HepG2 (cell line): ENCODE measurements at regions not wholly inside any gene's neighbourhood (a gene's known extent, or its start where the extent isn't known, plus 50 kb on each side); places are given as distances from the start of the nearest gene placed in this dataset.

Source experiments
- AGO1 ChIP-seq: fragments of 200-400 bp; formaldehyde crosslinking; IDR thresholded peaks from 2 replicates; pipeline ENCODE4 v1.6.1; 2017; ENCODE audit warnings: mild to moderate bottlenecking, low read depth, low read length, moderate library complexity; ENCODE audit not compliant: poor library complexity, severe bottlenecking
- AGO2 ChIP-seq: fragments of 200-400 bp; formaldehyde crosslinking; optimal IDR thresholded peaks from 2 replicates; pipeline ENCODE3; 2017; ENCODE audit warnings: mild to moderate bottlenecking, low read depth, low read length, moderate library complexity
- ATF7 ChIP-seq, 2 experiments: fragments of 450-650 bp in 1 of 2; sonication (generic) in 1 of 2; formaldehyde crosslinking in 1 of 2; IDR thresholded peaks; 2 replicates each; pipeline versions ENCODE4 v1.4.0 to v1.6.1; 2016 to 2020; ENCODE audit warnings: antibody characterized with exemption in 1 of 2, mild to moderate bottlenecking in 1 of 2, missing genetic modification reagents in 1 of 2
- ETV6 ChIP-seq: sonication (generic); formaldehyde crosslinking; conservative IDR thresholded peaks from 2 replicates; pipeline ENCODE4 v1.4.0; 2020; ENCODE audit warnings: missing genetic modification reagents
- IRF2 ChIP-seq: IDR thresholded peaks from 2 replicates; pipeline ENCODE4 v1.6.1; 2018; ENCODE audit warnings: missing genetic modification reagents, missing compliant biosample characterization
- KLF12 ChIP-seq: sonication (generic); formaldehyde crosslinking; IDR thresholded peaks from 2 replicates; pipeline ENCODE4 v1.4.0; 2020; ENCODE audit warnings: missing genetic modification reagents, borderline replicate concordance
- MTF1 ChIP-seq: sonication (generic); formaldehyde crosslinking; IDR thresholded peaks from 2 replicates; pipeline ENCODE4 v1.5.0; 2020; ENCODE audit warnings: missing genetic modification reagents
- NAIF1 ChIP-seq: sonication (generic); formaldehyde crosslinking; IDR thresholded peaks from 2 replicates; pipeline ENCODE4 v1.5.0; 2020; ENCODE audit warnings: mild to moderate bottlenecking, missing genetic modification reagents, borderline replicate concordance
- NBN ChIP-seq: fragments of 450-650 bp; conservative IDR thresholded peaks from 2 replicates; pipeline ENCODE4 v1.6.1; 2017
- RAD21 ChIP-seq: fragments of 450-650 bp; formaldehyde crosslinking; IDR thresholded peaks from 2 replicates; pipeline ENCODE4 v1.5.0; 2020; ENCODE audit warnings: mild to moderate bottlenecking
- ZC3H4 ChIP-seq: sonication (generic); formaldehyde crosslinking; IDR thresholded peaks from 2 replicates; pipeline ENCODE4 v1.4.0; 2020; ENCODE audit warnings: missing genetic modification reagents, borderline replicate concordance
- ZFYVE20 ChIP-seq: sonication (generic); formaldehyde crosslinking; IDR thresholded peaks from 2 replicates; pipeline ENCODE4 v1.8.0; 2023; ENCODE audit warnings: low read depth, mild to moderate bottlenecking, moderate library complexity, missing genetic modification reagents, borderline replicate concordance
- ZNF17 ChIP-seq: sonication (generic); formaldehyde crosslinking; IDR thresholded peaks from 2 replicates; pipeline ENCODE4 v1.5.0; 2020; ENCODE audit warnings: mild to moderate bottlenecking, missing genetic modification reagents
- ZNF224 ChIP-seq: sonication (generic); formaldehyde crosslinking; IDR thresholded peaks from 2 replicates; pipeline ENCODE4 v1.5.0; 2020; ENCODE audit warnings: mild to moderate bottlenecking, missing genetic modification reagents
- ZNF547 ChIP-seq: sonication (generic); formaldehyde crosslinking; IDR thresholded peaks from 2 replicates; pipeline ENCODE4 v1.5.1; 2020; ENCODE audit warnings: mild to moderate bottlenecking, missing genetic modification reagents
- ZNF598 ChIP-seq: sonication (generic); formaldehyde crosslinking; IDR thresholded peaks from 2 replicates; pipeline ENCODE4 v1.5.1; 2020; ENCODE audit warnings: mild to moderate bottlenecking, missing genetic modification reagents, borderline replicate concordance
- ZNF761 ChIP-seq: sonication (generic); formaldehyde crosslinking; conservative IDR thresholded peaks from 2 replicates; pipeline ENCODE4 v1.4.0; 2020; ENCODE audit warnings: mild to moderate bottlenecking, missing genetic modification reagents
- ZNF780A ChIP-seq: sonication (generic); formaldehyde crosslinking; IDR thresholded peaks from 2 replicates; pipeline ENCODE4 v1.8.0; 2022; ENCODE audit warnings: mild to moderate bottlenecking, missing genetic modification reagents, moderate library complexity
- ZNF788 ChIP-seq: sonication (generic); formaldehyde crosslinking; IDR thresholded peaks from 2 replicates; pipeline ENCODE4 v1.5.0; 2020; ENCODE audit warnings: mild to moderate bottlenecking, missing genetic modification reagents, borderline replicate concordance
- ZNF850 ChIP-seq: sonication (generic); formaldehyde crosslinking; conservative IDR thresholded peaks from 2 replicates; pipeline ENCODE4 v1.9.0; 2021; ENCODE audit warnings: mild to moderate bottlenecking, missing genetic modification reagents
- TF ChIP-seq, protein P1 (sequence below): sonication (generic); formaldehyde crosslinking; IDR thresholded peaks from 2 replicates; pipeline ENCODE4 v1.9.0; 2022; ENCODE audit warnings: low read depth, missing genetic modification reagents
- TF ChIP-seq, protein P2 (sequence below): sonication (generic); formaldehyde crosslinking; IDR thresholded peaks from 2 replicates; pipeline ENCODE4 v1.4.0; 2020; ENCODE audit warnings: missing genetic modification reagents, mild to moderate bottlenecking, borderline replicate concordance
- TF ChIP-seq, protein P3 (sequence below): sonication (generic); formaldehyde crosslinking; IDR thresholded peaks from 2 replicates; pipeline ENCODE4 v1.9.0; 2021; ENCODE audit warnings: missing genetic modification reagents, mild to moderate bottlenecking, borderline replicate concordance
- TF ChIP-seq, protein P4 (sequence below): sonication (generic); formaldehyde crosslinking; conservative IDR thresholded peaks from 2 replicates; pipeline ENCODE4 v1.5.0; 2020; ENCODE audit warnings: missing genetic modification reagents

DNA sequence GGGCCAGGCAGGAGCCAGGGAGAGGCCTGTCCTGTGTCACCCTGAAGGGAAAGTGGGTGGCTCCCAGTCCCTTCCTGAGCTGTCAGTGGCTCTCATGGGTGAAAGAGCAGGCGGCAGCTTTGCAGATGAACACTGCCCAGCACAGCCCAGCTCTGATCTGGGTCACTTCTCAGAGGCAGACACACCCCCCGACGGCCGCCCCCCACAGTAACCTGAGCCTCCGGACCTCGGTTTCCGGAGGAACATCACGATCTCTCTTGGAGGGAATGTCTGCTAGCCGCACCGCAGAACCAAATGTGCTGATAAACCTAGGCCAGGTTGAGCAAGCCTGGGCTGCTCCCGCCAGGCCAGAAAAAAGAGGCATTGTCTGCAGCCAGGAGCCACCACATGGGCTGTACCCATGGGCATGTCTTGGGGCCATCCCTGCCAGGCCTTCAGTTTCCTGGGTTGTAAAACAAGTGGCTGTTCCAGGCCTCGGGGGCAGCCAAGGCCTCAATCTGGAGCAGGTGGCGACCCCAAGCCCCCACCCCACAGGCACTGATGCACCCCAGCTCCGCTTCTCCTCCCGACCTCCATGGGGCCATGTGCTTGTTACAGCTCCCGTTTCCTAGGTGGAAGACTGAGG, 57.6 kb downstream of the NCOR2 start (continued):
- TF ChIP-seq, protein P1, sequence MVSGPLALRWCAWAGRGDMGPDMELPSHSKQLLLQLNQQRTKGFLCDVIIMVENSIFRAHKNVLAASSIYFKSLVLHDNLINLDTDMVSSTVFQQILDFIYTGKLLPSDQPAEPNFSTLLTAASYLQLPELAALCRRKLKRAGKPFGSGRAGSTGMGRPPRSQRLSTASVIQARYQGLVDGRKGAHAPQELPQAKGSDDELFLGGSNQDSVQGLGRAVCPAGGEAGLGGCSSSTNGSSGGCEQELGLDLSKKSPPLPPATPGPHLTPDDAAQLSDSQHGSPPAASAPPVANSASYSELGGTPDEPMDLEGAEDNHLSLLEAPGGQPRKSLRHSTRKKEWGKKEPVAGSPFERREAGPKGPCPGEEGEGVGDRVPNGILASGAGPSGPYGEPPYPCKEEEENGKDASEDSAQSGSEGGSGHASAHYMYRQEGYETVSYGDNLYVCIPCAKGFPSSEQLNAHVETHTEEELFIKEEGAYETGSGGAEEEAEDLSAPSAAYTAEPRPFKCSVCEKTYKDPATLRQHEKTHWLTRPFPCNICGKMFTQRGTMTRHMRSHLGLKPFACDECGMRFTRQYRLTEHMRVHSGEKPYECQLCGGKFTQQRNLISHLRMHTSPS: peak; percentile 93
- no peak for TF ChIP-seq MTF1 (CRISPR knock-in tag)
- TF ChIP-seq, protein P2, sequence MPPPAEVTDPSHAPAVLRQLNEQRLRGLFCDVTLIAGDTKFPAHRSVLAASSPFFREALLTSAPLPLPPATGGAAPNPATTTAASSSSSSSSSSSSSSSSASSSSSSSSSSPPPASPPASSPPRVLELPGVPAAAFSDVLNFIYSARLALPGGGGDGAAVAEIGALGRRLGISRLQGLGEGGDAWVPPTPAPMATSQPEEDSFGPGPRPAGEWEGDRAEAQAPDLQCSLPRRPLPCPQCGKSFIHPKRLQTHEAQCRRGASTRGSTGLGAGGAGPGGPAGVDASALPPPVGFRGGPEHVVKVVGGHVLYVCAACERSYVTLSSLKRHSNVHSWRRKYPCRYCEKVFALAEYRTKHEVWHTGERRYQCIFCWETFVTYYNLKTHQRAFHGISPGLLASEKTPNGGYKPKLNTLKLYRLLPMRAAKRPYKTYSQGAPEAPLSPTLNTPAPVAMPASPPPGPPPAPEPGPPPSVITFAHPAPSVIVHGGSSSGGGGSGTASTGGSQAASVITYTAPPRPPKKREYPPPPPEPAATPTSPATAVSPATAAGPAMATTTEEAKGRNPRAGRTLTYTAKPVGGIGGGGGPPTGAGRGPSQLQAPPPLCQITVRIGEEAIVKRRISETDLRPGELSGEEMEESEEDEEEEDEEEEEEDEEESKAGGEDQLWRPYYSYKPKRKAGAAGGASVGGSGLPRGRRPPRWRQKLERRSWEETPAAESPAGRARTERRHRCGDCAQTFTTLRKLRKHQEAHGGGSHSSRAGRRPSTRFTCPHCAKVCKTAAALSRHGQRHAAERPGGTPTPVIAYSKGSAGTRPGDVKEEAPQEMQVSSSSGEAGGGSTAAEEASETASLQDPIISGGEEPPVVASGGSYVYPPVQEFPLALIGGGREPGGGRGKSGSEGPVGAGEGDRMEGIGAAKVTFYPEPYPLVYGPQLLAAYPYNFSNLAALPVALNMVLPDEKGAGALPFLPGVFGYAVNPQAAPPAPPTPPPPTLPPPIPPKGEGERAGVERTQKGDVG: no peak
- TF ChIP-seq NBN: no peak
- no peak for TF ChIP-seq ZC3H4 (CRISPR knock-in tag)
- no peak for TF ChIP-seq ETV6 (CRISPR knock-in tag)
- no peak for TF ChIP-seq IRF2 (CRISPR knock-in tag)
- TF ChIP-seq KLF12 (CRISPR knock-in tag): no peak
- TF ChIP-seq, protein P3, sequence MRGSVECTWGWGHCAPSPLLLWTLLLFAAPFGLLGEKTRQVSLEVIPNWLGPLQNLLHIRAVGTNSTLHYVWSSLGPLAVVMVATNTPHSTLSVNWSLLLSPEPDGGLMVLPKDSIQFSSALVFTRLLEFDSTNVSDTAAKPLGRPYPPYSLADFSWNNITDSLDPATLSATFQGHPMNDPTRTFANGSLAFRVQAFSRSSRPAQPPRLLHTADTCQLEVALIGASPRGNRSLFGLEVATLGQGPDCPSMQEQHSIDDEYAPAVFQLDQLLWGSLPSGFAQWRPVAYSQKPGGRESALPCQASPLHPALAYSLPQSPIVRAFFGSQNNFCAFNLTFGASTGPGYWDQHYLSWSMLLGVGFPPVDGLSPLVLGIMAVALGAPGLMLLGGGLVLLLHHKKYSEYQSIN (CRISPR knock-in tag): no peak
- no peak for TF ChIP-seq ZFYVE20
- no peak for TF ChIP-seq ATF7 (IDR thresholded peaks at IDR 0.05)
- TF ChIP-seq ATF7 (CRISPR knock-in tag; IDR thresholded peaks at IDR 0.05): no peak
- no peak for TF ChIP-seq ZNF761 (CRISPR knock-in tag)
- no peak for TF ChIP-seq AGO1
- TF ChIP-seq ZNF598 (CRISPR knock-in tag): no peak
- no peak for TF ChIP-seq RAD21
- no peak for TF ChIP-seq ZNF850 (CRISPR knock-in tag)
- TF ChIP-seq, protein P4, sequence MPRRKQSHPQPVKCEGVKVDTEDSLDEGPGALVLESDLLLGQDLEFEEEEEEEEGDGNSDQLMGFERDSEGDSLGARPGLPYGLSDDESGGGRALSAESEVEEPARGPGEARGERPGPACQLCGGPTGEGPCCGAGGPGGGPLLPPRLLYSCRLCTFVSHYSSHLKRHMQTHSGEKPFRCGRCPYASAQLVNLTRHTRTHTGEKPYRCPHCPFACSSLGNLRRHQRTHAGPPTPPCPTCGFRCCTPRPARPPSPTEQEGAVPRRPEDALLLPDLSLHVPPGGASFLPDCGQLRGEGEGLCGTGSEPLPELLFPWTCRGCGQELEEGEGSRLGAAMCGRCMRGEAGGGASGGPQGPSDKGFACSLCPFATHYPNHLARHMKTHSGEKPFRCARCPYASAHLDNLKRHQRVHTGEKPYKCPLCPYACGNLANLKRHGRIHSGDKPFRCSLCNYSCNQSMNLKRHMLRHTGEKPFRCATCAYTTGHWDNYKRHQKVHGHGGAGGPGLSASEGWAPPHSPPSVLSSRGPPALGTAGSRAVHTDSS: no peak
- no peak for TF ChIP-seq ZNF780A (CRISPR knock-in tag)
- TF ChIP-seq ZNF547 (CRISPR knock-in tag): no peak
- TF ChIP-seq ZNF224 (CRISPR knock-in tag): no peak
- no peak for TF ChIP-seq AGO2
- TF ChIP-seq ZNF788: no peak
- TF ChIP-seq ZNF17 (CRISPR knock-in tag): no peak
- TF ChIP-seq NAIF1 (CRISPR knock-in tag): no peak
